ENCODE measurements at regions not wholly inside any gene's neighbourhood (a gene's known extent, or its start where the extent isn't known, plus 50 kb on each side); places are given as distances from the start of the nearest gene placed in this dataset.

DNA sequence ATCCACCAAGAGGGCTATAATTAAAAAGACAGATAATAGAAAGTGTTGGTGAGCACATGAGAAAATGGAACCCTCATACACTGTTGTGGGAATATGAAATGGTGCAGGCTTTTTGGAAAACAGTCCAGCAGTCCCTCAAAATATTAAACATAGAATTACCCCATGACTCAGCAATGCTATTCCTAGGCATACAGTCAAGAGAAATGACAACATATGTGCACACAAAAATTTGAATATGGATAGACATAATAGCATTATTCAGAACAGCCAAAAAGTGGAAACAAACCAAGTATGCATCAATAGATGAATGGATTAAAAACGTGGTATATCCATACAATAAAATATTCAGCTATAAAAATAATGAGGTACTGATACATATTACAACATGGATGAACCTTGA is 64.5 kb upstream of the GDF10 start:
- DNase-seq = no peak
- intact Hi-C loops (cut with DNase I) = no loop called here
- H3K27ac ChIP-seq = no peak overlapping the region
- no peaks in the 10 kb centered on the region for H3K27me3 ChIP-seq
- TF ChIP-seq EP300 (IDR thresholded peaks at IDR 0.05) (no peak), POLR2A (IDR thresholded peaks at IDR 0.05) (no peak), POLR2AphosphoS5 (IDR thresholded peaks at IDR 0.05) (no peak), CTCF (IDR thresholded peaks at IDR 0.05) (no peak)
- H3K36me3 ChIP-seq = no peaks in the 10 kb centered on the region
- H3K4me3 ChIP-seq = no peak overlapping the region
- H3K4me1 ChIP-seq = no peaks in the 10 kb centered on the region
- WGBS, 2 donors = 53 to 66% methylated on average over 1 of the region's 1 CpG
- peaks cover 0 to 4% (median 0%) of the 10 kb centered on the region in 4 donors for H3K9me3 ChIP-seq

DNA sequence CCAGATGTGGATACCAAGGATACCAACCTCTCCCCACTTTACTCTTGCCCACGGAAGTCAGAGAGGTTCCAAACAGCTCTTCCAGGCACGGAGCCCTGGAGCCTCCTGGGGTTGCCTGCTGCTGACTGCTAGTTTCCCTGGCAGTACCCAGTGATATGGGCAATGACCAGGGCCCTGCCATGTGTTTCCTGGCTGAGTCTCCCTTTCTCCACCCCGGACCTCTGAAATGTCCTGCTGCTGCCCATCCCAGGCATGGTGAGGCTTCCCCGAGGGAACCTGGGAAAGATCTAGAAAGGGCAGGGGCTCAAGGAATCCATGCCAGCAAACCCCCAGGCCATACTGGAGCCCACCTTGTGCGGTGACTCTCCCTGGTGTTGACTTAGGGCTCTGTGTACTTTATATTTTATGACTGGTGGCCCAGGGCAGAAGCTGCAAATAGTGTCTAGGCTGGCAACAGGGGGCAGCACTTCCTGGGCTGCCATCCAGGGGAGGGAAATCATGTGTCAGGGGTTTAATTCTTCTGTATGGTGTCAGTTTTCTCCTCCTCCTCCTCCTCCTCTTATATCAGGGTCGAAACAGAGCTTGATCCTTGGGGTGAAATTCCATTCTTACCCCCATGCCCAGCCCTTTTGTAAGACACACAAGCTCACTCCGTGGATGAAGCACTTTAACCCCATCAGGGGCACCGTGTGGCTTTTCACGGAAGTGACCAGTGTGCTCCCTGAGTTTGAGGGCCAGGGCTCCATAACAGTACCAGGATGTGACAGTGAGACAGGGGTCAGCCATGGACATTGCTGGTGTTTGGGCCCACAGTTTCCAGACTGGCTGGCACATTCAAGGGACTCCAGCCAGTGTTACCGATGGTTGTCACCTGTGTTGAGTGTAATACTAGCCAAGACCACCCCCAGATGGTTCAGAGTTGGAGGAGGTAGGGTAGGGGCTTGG is 62.4 kb upstream of the GDF10 start:
- Histone ChIP-seq H3K4me1 (no peaks in the 10 kb centered on the region), H3K9me3 (peaks cover 0 to 4% (median 0%) of the 10 kb centered on the region in 4 donors), H3K4me3 (no peak overlapping the region), H3K27me3 (no peaks in the 10 kb centered on the region), H3K36me3 (no peaks in the 10 kb centered on the region), H3K27ac (no peak overlapping the region)
- 77 to 80% methylated on average over 10 of the region's 10 CpGs for WGBS, 2 donors
- TF ChIP-seq EP300 (IDR thresholded peaks at IDR 0.05) = no peak
- no peak for TF ChIP-seq CTCF (IDR thresholded peaks at IDR 0.05)
- TF ChIP-seq POLR2AphosphoS5 (IDR thresholded peaks at IDR 0.05) = no peak
- TF ChIP-seq POLR2A (IDR thresholded peaks at IDR 0.05) = no peak
- intact Hi-C loops (cut with DNase I) = no loop called here
- DNase-seq = no peak

DNA sequence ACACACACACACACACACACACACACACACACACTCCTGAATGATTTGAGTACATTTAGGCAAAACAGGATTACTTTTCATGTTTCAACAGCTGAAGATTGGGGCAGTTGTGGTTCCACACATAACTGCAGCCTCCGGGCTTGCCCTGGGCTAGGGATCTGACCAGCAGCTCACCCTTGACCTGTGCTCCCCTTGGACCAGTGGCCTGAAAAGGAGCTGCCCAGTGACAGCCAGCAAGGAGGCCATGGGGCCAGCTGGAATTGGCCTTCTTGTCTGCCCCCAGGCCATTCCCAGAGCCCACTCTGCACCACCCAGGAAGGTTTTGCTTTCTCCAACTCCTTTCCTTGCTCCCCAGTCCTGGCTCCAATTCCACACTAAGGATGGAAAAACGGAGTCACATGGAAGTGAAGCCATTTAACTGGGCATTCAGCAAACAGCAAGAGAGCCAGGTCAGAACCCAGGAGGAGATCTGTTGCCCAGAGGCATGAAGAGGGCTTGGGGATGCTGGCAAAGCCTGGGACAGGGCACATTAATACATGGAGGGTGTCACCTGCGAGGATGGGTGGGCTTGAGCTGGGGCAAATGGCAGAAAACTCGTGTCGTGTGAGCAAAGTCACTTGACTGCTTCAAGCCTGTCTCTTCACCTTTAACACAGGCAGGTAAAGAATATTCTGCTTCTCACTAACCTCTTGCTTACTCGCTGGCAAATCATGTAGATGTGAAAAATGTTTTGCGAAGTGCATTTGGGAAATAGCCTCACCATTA is 61.5 kb upstream of the GDF10 start:
- no peaks in the 10 kb centered on the region for H3K27me3 ChIP-seq
- H3K4me1 ChIP-seq = no peaks in the 10 kb centered on the region
- H3K36me3 ChIP-seq = no peaks in the 10 kb centered on the region
- TF ChIP-seq POLR2A (IDR thresholded peaks at IDR 0.05) = no peak
- no peak for TF ChIP-seq EP300 (IDR thresholded peaks at IDR 0.05)
- no peak for TF ChIP-seq POLR2AphosphoS5 (IDR thresholded peaks at IDR 0.05)
- TF ChIP-seq CTCF (IDR thresholded peaks at IDR 0.05) = no peak
- no peak overlapping the region for H3K4me3 ChIP-seq
- H3K27ac ChIP-seq = no peak overlapping the region
- intact Hi-C loops (cut with DNase I) = no loop called here
- H3K9me3 ChIP-seq = peaks cover 0 to 4% (median 0%) of the 10 kb centered on the region in 4 donors
- peak; percentile 48 for DNase-seq
- 89 to 90% methylated on average over 7 of the region's 7 CpGs for WGBS, 2 donors

- Histone ChIP-seq H3K27me3 (no peaks in the 10 kb centered on the region), H3K4me1 (no peaks in the 10 kb centered on the region), H3K9me3 (peaks cover 0 to 4% (median 0%) of the 10 kb centered on the region in 4 donors), H3K4me3 (no peak overlapping the region), H3K27ac (no peak overlapping the region), H3K36me3 (no peaks in the 10 kb centered on the region)
- WGBS, 2 donors = 70 to 71% methylated on average over 3 of the region's 3 CpGs
- intact Hi-C loops (cut with DNase I) = no loop called here
- TF ChIP-seq CTCF (IDR thresholded peaks at IDR 0.05) = no peak
- TF ChIP-seq POLR2AphosphoS5 (IDR thresholded peaks at IDR 0.05) = no peak
- no peak for TF ChIP-seq POLR2A (IDR thresholded peaks at IDR 0.05)
- no peak for TF ChIP-seq EP300 (IDR thresholded peaks at IDR 0.05)
- no peak for DNase-seq
Observed at GRCh38 chr10:47239211-47239610, 60.8 kb upstream of the GDF10 start.

Data from sigmoid colon (tissue), 6 donors.